Uterus (tissue), 3 donors: ENCODE measurements at regions not wholly inside any gene's neighbourhood (a gene's known extent, or its start where the extent isn't known, plus 50 kb on each side); places are given as distances from the start of the nearest gene placed in this dataset.

ENCODE experiments used
- DNase-seq, 2 donors: peaks; one replicate each; pipeline ENCODE4 v3.0.0-alpha.2; 2019 to 2020
- H3K27ac ChIP-seq, 2 donors: fragments of 200-600 bp; sonication (generic); 1 replicate in 1 of 2; 2 replicates in 1 of 2; pipeline ENCODE4 v1.5.1; 2016 to 2018
- H3K27me3 ChIP-seq, 2 donors: fragments of 200-600 bp; sonication (generic); one replicate each; pipeline ENCODE4 v1.5.1; 2018 to 2019; ENCODE audit warnings: control low read depth in 1 of 2
- H3K36me3 ChIP-seq, 2 donors: fragments of 200-600 bp; sonication (generic); one replicate each; pipeline ENCODE4 v1.5.1; 2019; ENCODE audit warnings: control low read depth in 1 of 2
- H3K4me1 ChIP-seq, 2 donors: fragments of 200-600 bp; sonication (generic); one replicate each; pipeline ENCODE4 v1.5.1; 2018 to 2019; ENCODE audit warnings: control low read depth in 1 of 2
- H3K4me3 ChIP-seq, 2 donors: fragments of 200-600 bp; sonication (generic); 1 replicate in 1 of 2; 2 replicates in 1 of 2; pipeline ENCODE4 v1.5.1; 2018 to 2019; ENCODE audit warnings: mild to moderate bottlenecking in 1 of 2
- H3K9me3 ChIP-seq, 2 donors: fragments of 200-600 bp; sonication (generic); one replicate each; pipeline ENCODE4 v1.5.1; 2019; ENCODE audit warnings: control low read depth in 1 of 2
- CTCF ChIP-seq, 4 experiments: fragments of 200-600 bp in 2 of 4; fragments of 450-650 bp in 2 of 4; sonication (generic) in 2 of 4; IDR thresholded peaks; one replicate each; pipeline ENCODE4 v1.5.1; 2016 to 2019; ENCODE audit warnings: antibody characterized with exemption in 4 of 4, mild to moderate bottlenecking in 2 of 4, moderate library complexity in 1 of 4
- POLR2A ChIP-seq, 2 donors: fragments of 450-650 bp; IDR thresholded peaks; one replicate each; pipeline ENCODE4 v1.6.1; 2016; ENCODE audit warnings: antibody characterized with exemption in 2 of 2, mild to moderate bottlenecking in 1 of 2, moderate library complexity in 1 of 2
- intact Hi-C: fragments of 100-400 bp; cut with DNase I; formaldehyde crosslinking; loops from one replicate; pipeline ENCODE4 v1.15.1; 2023; ENCODE audit warnings: low total_unique reads
- donor health status: DM: yes; HTN: yes; CAD: no.

- no peak for TF ChIP-seq POLR2A (IDR thresholded peaks at IDR 0.05)
- no peak for TF ChIP-seq CTCF (IDR thresholded peaks at IDR 0.05)
Measured at GRCh38 chr18:60500960-60501359, 128.4 kb upstream of the MC4R start.

GRCh38 chr18:60502591-60502990, 130.0 kb upstream of the MC4R start:
- H3K4me1 ChIP-seq, result no peaks in the 10 kb centered on the region
- TF ChIP-seq POLR2A (IDR thresholded peaks at IDR 0.05), result no peak
- TF ChIP-seq CTCF (IDR thresholded peaks at IDR 0.05), result no peak
- H3K27ac ChIP-seq, result no peak overlapping the region
- H3K9me3 ChIP-seq, result no peaks in the 10 kb centered on the region
- no peak for DNase-seq
- intact Hi-C loops, result no loop called here
- no peak overlapping the region for H3K4me3 ChIP-seq
- H3K36me3 ChIP-seq, result no peaks in the 10 kb centered on the region
- H3K27me3 ChIP-seq, result no peaks in the 10 kb centered on the region

More at GRCh38 chr18:60500960-60501359, 128.4 kb upstream of the MC4R start:
- H3K36me3 ChIP-seq, result no peaks in the 10 kb centered on the region
- H3K27me3 ChIP-seq, result no peaks in the 10 kb centered on the region
- no peak overlapping the region for H3K4me3 ChIP-seq
- DNase-seq, result no peak
- H3K27ac ChIP-seq, result no peak overlapping the region
- no peaks in the 10 kb centered on the region for H3K9me3 ChIP-seq
- intact Hi-C loops, result no loop called here
- H3K4me1 ChIP-seq, result no peaks in the 10 kb centered on the region

GRCh38 chr18:60503199-60503598, 130.6 kb upstream of the MC4R start:
- Histone ChIP-seq H3K27ac (no peak overlapping the region), H3K9me3 (no peaks in the 10 kb centered on the region), H3K4me1 (no peaks in the 10 kb centered on the region), H3K27me3 (no peaks in the 10 kb centered on the region), H3K36me3 (no peaks in the 10 kb centered on the region), H3K4me3 (no peak overlapping the region)
- no peak for DNase-seq
- intact Hi-C loops, result no loop called here
- TF ChIP-seq POLR2A (IDR thresholded peaks at IDR 0.05), result no peak
- no peak for TF ChIP-seq CTCF (IDR thresholded peaks at IDR 0.05)

GRCh38 chr18:60506190-60506589, 133.6 kb upstream of the MC4R start:
- no peak for DNase-seq
- Histone ChIP-seq H3K27me3 (no peaks in the 10 kb centered on the region), H3K36me3 (no peaks in the 10 kb centered on the region), H3K4me1 (no peaks in the 10 kb centered on the region), H3K9me3 (no peaks in the 10 kb centered on the region), H3K27ac (no peak overlapping the region), H3K4me3 (no peak overlapping the region)
- intact Hi-C loops, result no loop called here
- no peak for TF ChIP-seq CTCF (IDR thresholded peaks at IDR 0.05)
- no peak for TF ChIP-seq POLR2A (IDR thresholded peaks at IDR 0.05)

GRCh38 chr18:60506682-60507081, 134.1 kb upstream of the MC4R start:
- Histone ChIP-seq H3K27ac (no peak overlapping the region), H3K9me3 (no peaks in the 10 kb centered on the region), H3K36me3 (no peaks in the 10 kb centered on the region), H3K4me1 (no peaks in the 10 kb centered on the region), H3K4me3 (no peak overlapping the region), H3K27me3 (no peaks in the 10 kb centered on the region)
- DNase-seq, result no peak
- no peak for TF ChIP-seq CTCF (IDR thresholded peaks at IDR 0.05)
- TF ChIP-seq POLR2A (IDR thresholded peaks at IDR 0.05), result no peak
- intact Hi-C loops, result no loop called here
